T-helper 2 cell (primary cell): ENCODE measurements at regions not wholly inside any gene's neighbourhood (a gene's known extent, or its start where the extent isn't known, plus 50 kb on each side); places are given as distances from the start of the nearest gene placed in this dataset.
A peak's percentile ranks its signal among the peaks of the same experiment; 100 is the strongest.

ENCODE experiments used
- DNase-seq, 5 experiments: peaks; one replicate each; pipeline versions ENCODE4 v3.0.0 to v3.0.0-alpha.2; 2012 to 2022

- no peak for DNase-seq
Observed at GRCh38 chr5:133683646-133684596, 71.6 kb upstream of the FSTL4 start.

GRCh38 chr5:133682451-133682850, 70.1 kb upstream of the FSTL4 start:
- no peak for DNase-seq

GRCh38 chr5:133681896-133682295, 69.6 kb upstream of the FSTL4 start:
- DNase-seq = peak in 1 of 5 experiments; percentile 13

DNA sequence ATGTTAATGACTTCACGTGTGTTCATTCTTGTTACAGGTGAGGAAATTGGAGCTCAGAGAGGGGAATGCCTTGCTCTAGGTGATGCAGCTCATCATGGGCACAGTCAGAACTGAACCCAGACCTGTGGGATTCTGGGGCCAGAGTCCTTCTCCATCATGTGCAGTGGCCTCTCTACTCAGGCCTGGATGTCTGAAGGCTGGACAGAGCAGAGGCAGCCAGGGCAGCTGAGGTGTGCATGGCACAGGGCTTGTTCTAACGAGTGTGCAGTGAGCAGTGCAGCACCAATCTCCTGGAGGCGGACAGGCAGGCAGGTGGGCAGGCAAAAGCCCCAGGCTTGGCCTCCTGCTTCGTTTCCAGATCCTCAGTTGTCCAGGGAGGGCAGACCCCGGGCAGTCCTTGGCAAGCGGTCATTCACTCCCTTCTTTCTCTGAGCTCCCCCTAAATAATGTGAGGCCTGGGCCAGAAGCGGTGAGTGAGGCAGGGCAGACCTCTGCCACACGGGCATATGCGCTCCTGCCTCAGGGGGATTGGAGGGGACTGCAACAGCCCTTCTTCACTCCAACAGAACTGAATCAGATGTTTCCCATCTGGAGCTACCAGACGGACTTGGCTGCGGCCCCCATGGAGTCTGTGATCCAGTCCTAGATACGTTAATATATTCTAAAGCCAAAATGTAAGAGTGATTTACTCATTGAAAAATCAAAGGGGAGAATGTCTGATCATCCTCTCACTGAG, 68.7 kb upstream of the FSTL4 start:
- no peak for DNase-seq

- DNase-seq = no peak
Observed at GRCh38 chr5:133679534-133679933, 67.2 kb upstream of the FSTL4 start.

DNA sequence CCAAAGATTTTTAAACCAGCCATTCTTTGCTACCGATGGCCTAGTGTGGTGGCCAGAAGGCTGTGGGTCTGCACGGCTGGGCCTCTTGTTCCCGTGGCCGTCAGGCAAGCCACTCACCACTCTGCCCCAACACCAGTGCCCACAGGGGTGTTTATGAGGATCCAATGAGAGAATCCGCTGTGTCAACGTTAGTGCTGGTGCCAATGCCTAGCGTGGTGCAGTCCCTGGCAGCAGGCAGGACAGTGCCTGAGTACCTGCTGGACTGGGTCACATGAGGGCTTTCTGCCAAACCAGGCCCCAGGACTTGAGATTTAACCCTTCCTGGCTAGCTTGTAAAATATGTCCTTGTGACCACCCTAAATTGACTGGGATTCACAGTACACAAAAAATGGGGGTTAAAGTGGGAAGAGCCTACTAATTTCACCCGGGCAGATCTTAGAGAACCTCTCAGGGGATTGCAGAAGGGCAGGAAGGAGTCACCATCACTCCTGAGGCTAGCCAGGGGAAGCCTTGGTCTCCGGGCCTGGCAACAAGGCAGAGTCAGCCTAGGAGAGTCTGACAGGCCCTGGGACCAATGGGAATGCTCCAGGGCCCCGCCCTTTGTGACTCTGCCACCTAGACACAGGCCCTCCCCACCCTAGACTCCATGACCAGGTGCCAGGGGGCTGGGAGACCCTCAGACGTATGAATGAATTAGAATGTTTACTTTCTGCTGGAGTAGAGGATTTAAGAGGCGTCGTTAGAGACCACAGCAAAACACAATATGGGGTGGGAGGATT, 63.2 kb upstream of the FSTL4 start:
- DNase-seq = no peak

GRCh38 chr5:133670336-133670735, 58.0 kb upstream of the FSTL4 start:
- DNase-seq = no peak

- no peak for DNase-seq
Observed at GRCh38 chr5:133669472-133669871, 57.1 kb upstream of the FSTL4 start.

DNA sequence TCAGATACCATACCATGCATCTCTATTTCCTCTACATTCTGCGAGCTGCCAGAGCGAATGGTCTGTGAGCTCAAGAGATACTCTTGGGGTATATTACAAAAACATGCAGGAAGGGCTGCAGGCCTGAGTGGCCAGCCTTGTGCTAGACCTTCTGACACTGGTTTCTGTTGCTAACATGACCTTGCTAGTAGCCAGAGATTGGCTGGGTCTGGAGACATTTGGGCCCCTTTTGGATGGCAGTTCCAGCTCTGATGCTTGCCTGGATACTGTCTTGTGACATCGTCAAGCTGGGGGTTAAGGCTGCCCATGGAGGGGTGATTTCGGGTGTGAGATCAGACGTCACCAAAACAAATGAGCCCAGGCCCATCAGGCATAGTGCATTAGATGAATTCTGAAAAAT, 56.1 kb upstream of the FSTL4 start:
- no peak for DNase-seq

- no peak for DNase-seq
Observed at GRCh38 chr5:133667217-133667616, 54.9 kb upstream of the FSTL4 start.

DNA sequence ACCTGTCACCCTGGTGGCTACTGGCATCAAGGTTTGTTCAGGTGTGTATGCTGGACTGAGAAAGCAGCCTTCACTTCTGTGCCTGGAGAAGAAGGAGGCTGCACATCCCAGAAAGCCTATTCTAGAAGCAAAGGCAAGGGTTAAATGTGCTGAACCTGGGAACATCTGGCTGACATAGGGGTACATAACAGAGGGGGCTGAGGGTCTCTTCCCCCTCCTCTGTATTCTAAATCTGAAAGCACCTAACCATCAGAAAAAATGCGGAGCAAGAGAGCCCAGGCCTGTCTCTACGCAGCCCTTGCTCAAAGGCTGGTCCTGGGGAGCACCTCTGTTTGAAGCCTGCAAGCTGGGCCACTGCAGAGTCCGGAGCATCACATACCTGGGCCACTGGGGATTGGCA, 53.2 kb upstream of the FSTL4 start:
- DNase-seq = no peak

- DNase-seq = no peak
Observed at GRCh38 chr5:133664422-133664821, 52.1 kb upstream of the FSTL4 start.

DNA sequence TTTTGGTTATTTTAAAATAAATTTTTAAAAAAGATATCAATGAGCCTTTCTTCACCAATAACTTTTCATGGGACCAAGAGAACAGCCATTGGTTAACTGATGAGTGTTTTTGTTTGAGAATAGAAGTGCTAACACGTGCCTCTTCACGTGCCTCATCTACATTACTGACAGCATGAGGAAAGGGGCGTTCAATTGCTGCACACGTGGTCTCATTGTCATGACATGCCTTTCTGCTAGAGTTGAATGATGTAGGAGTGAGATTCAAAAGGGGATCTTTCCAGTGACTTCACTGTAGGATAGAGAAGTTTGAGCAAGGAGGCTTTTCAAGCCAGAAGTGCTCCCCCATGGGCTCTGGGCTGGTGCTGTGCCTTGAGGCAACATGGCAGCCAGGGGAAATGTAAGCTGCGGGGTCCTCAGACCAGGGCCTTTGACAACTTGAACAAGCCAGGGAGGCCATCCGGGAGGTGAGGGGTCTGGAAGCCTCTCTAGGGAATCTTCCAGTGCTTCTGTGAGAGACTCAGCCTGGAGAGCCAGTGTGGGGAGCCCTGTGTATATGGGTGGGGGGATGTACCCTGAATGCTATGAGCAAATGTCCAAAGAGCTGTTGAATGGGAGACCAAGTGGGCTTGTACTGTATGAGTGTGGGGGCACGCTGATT, 51.2 kb upstream of the FSTL4 start:
- DNase-seq = no peak

GRCh38 chr5:133662578-133662977, 50.2 kb upstream of the FSTL4 start:
- DNase-seq = no peak
